Stimulated activated naive CD8-positive, alpha-beta T cell treated with anti-CD3 and anti-CD28 coated beads, Interleukin-15, amount 100 ng/mL, for 72 hours (primary cell): ENCODE measurements at regions not wholly inside any gene's neighbourhood (a gene's known extent, or its start where the extent isn't known, plus 50 kb on each side); places are given as distances from the start of the nearest gene placed in this dataset.
"Not testable (repeated sequence)": the region's sequence is repeated elsewhere in the genome, so short reads cannot be mapped to it uniquely, and the experiment has no call there.

Experiments used
- ATAC-seq: fragments of 150-1000 bp; cut with Tn5 transposase; 2 replicates; pipeline ENCODE4 v1.10.0; 2021; ENCODE audit warnings: mild to moderate bottlenecking, moderate library complexity
- DNase-seq, 2 donors: peaks; one replicate each; pipeline ENCODE4 v3.0.0; 2021 to 2022
- H3K27ac Mint-ChIP-seq, 2 donors: one replicate each; pipeline ENCODE4 v1.8.0; 2022; ENCODE audit warnings: mild to moderate bottlenecking in 2 of 2, mixed read lengths in 2 of 2, moderate library complexity in 2 of 2
- H3K27me3 Mint-ChIP-seq: one replicate; pipeline ENCODE4 v1.8.0; 2022; ENCODE audit warnings: mixed read lengths
- H3K4me1 Mint-ChIP-seq: one replicate; pipeline ENCODE4 v1.8.0; 2022; ENCODE audit warnings: mild to moderate bottlenecking, mixed read lengths
- H3K4me3 Mint-ChIP-seq, 2 donors: one replicate each; pipeline ENCODE4 v1.8.0; 2022; ENCODE audit warnings: mild to moderate bottlenecking in 2 of 2, mixed read lengths in 2 of 2, moderate library complexity in 1 of 2
- H3K9me3 Mint-ChIP-seq, 2 donors: one replicate each; pipeline ENCODE4 v1.8.0; 2022; ENCODE audit warnings: mixed read lengths in 2 of 2

- Mint-ChIP-seq H3K27me3 (peaks cover 35% of the 10 kb centered on the region), H3K4me1 (peaks cover 21% of the 10 kb centered on the region), H3K27ac (no peak overlapping the region), H3K4me3 (no peak overlapping the region), H3K9me3 (no peaks in the 10 kb centered on the region)
- DNase-seq (no peak), ATAC-seq (no peak)
Measured at GRCh38 chr13:50154697-50155096, 139.5 kb downstream of the KCNRG start.

GRCh38 chr13:50156140-50156539, 140.9 kb downstream of the KCNRG start:
- no peak for DNase-seq
- ATAC-seq, result no peak
- peaks cover 21% of the 10 kb centered on the region for H3K4me1 Mint-ChIP-seq
- no peak overlapping the region for H3K4me3 Mint-ChIP-seq
- H3K27me3 Mint-ChIP-seq, result peaks cover 35% of the 10 kb centered on the region
- no peaks in the 10 kb centered on the region for H3K9me3 Mint-ChIP-seq
- H3K27ac Mint-ChIP-seq, result no peak overlapping the region

- DNase-seq (no peak), ATAC-seq (no peak)
- H3K4me3 Mint-ChIP-seq, result no peak overlapping the region
- H3K27me3 Mint-ChIP-seq, result peaks cover 30% of the 10 kb centered on the region
- no peaks in the 10 kb centered on the region for H3K9me3 Mint-ChIP-seq
- no peak overlapping the region for H3K27ac Mint-ChIP-seq
- peaks cover 17% of the 10 kb centered on the region for H3K4me1 Mint-ChIP-seq
Measured at GRCh38 chr13:50156561-50157127, 141.4 kb downstream of the KCNRG start.

GRCh38 chr13:50158385-50159165, 143.3 kb downstream of the KCNRG start:
- Mint-ChIP-seq H3K4me3 (no peak overlapping the region), H3K27ac (no peak overlapping the region), H3K4me1 (no peaks in the 10 kb centered on the region), H3K9me3 (no peaks in the 10 kb centered on the region), H3K27me3 (peaks cover 30% of the 10 kb centered on the region)
- ATAC-seq, result no peak
- DNase-seq, result no peak

DNA sequence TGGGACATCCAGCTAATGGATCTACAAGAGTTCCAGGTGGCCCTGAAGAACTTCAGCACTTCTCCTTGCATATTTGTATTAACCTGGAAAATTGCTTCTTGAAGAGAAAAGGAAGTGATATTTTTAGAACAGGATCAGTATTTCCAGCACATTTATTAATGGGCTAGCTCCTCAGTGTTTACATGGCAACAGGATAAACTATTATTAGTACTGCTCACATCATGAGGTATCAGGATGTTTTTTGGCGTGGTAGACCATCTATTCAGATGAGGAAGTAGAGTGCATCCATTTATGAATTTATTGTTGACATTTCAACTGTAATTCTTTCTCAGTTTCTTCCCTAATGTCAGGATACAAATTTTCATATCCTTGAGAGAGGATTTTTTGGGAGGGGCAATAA, 144.4 kb downstream of the KCNRG start:
- H3K4me3 Mint-ChIP-seq, result no peak overlapping the region
- H3K4me1 Mint-ChIP-seq, result no peaks in the 10 kb centered on the region
- H3K27me3 Mint-ChIP-seq, result peaks cover 30% of the 10 kb centered on the region

DNA sequence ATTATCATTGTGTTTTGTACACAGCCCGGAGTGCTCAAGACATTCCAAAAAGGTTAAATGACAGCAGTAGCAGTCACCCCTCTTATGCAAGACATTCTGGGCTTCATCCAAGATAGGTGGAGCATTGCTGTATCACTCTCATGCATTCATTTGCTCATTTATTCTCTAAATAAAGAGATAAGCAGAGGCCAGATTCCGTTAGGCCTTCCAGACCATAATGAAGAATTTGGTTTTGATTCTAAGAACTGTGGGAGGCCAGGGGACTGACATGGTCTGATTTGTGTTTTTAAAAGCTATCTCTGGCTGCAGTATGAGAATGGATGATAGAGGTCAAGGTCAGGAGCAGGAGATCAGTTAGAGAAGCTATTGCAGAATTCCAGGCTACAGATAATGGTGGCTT, 145.8 kb downstream of the KCNRG start:
- Mint-ChIP-seq H3K27ac (no peak overlapping the region), H3K4me1 (no peaks in the 10 kb centered on the region), H3K9me3 (peaks cover 0 to under 1% of the 10 kb centered on the region in 2 donors), H3K27me3 (peaks cover 30% of the 10 kb centered on the region), H3K4me3 (no peak overlapping the region)
- no peak for DNase-seq
- no peak for ATAC-seq

More for the DNA sequence above, 144.4 kb downstream of the KCNRG start:
- Mint-ChIP-seq H3K27ac (no peak overlapping the region), H3K9me3 (no peaks in the 10 kb centered on the region)
- ATAC-seq (no peak), DNase-seq (no peak)

GRCh38 chr13:50162001-50162400, 146.8 kb downstream of the KCNRG start:
- no peak overlapping the region for H3K27ac Mint-ChIP-seq
- DNase-seq (no peak), ATAC-seq (no peak)
- no peak overlapping the region for H3K4me3 Mint-ChIP-seq
- peaks cover 0 to 4% of the 10 kb centered on the region in 2 donors for H3K9me3 Mint-ChIP-seq
- H3K4me1 Mint-ChIP-seq, result no peaks in the 10 kb centered on the region
- peaks cover 24% of the 10 kb centered on the region for H3K27me3 Mint-ChIP-seq

- Mint-ChIP-seq H3K4me1 (peaks cover 3% of the 10 kb centered on the region), H3K4me3 (no peak overlapping the region), H3K9me3 (peaks cover 0 to 4% of the 10 kb centered on the region in 2 donors), H3K27me3 (peaks cover 22% of the 10 kb centered on the region), H3K27ac (no peak overlapping the region)
- DNase-seq (no peak), ATAC-seq (no peak)
Measured at GRCh38 chr13:50162567-50162966, 147.3 kb downstream of the KCNRG start.

DNA sequence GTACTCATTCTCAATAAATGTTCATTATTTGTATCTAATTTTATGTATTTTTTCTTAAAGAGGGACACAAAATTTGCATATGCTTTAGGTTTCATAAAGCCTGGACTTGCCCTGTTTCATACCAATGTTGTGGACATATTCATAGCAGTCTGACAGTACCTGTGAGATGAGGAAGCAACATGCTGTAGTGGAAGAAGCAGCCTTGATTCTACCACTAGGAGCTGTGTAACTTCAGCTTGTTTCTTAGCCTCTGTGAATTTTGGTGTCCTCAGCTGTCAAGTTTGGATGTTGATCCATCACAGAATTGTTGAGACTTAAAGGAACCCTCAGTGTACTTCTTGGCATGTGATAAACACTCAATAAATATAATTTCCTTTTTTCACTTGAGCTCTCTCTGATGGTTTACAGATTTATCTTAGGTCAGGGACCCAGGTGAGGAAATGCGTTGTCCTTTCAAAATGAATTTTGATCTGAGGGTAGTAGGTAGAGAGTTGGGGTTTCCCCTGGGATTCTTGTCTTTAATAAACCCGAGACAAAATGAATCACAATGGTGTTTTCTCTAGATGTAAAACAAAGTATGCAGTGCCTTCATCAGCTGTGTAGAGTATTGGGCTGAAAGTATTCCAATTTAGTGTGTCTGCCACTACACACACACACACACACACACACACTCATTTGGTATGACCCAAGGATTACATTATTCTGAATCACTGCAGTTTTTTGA, 152.1 kb downstream of the KCNRG start:
- DNase-seq, result no peak
- Mint-ChIP-seq H3K9me3 (peaks cover 0 to 4% of the 10 kb centered on the region in 2 donors), H3K27me3 (no peaks in the 10 kb centered on the region), H3K4me3 (no peak overlapping the region), H3K27ac (no peak overlapping the region), H3K4me1 (peaks cover 7% of the 10 kb centered on the region)
- peak; percentile 97 for ATAC-seq

DNA sequence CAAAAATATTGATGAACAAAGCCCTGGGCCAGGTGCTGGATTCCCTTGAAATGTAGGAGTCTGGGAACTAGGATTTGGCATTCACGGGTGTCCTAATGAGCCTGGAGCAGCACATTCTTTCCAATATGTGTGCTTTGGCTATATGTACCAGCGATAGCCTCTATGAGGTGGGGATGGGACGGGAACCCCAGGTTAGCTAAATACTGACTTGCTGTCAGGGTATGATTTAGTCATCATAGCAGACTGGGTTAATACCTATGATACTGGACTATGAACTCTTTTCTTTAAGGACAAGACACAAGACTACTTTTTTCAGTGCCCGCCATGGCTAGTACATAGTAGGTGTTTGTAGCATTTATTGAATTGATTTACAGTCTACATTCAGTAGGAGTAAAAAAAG, 152.7 kb downstream of the KCNRG start:
- no peaks in the 10 kb centered on the region for H3K27me3 Mint-ChIP-seq
- peaks cover 0 to 4% of the 10 kb centered on the region in 2 donors for H3K9me3 Mint-ChIP-seq
- ATAC-seq (peak; percentile 56), DNase-seq (no peak)
- H3K4me1 Mint-ChIP-seq, result peaks cover 7% of the 10 kb centered on the region
- H3K4me3 Mint-ChIP-seq, result no peak overlapping the region
- H3K27ac Mint-ChIP-seq, result no peak overlapping the region

DNA sequence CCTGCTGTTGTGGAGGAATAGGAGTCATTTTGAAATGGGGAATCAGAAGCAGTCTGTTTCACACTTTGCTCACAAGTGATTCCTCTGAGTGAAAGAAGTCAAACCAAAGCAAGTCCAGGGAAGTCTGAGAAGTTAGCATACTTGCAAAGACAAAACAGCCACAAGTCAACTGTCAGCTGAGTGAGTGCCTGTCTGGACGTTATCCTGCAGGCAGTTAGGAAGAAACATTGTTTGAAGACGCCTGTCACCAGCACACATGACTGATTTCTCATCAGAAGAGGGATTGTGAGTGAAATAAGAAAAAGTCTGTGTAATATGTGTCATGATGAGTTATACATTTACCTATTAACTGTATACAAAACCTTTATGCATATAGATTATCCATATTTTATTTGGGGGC, 153.5 kb downstream of the KCNRG start:
- H3K4me3 Mint-ChIP-seq, result no peak overlapping the region
- H3K9me3 Mint-ChIP-seq, result peaks cover 0 to 4% of the 10 kb centered on the region in 2 donors
- no peak for DNase-seq
- no peaks in the 10 kb centered on the region for H3K27me3 Mint-ChIP-seq
- no peak for ATAC-seq
- H3K4me1 Mint-ChIP-seq, result peaks cover 7% of the 10 kb centered on the region
- no peak overlapping the region for H3K27ac Mint-ChIP-seq

- H3K27ac Mint-ChIP-seq, result no peak overlapping the region
- peaks cover 8 to 9% of the 10 kb centered on the region in 2 donors for H3K9me3 Mint-ChIP-seq
- H3K4me1 Mint-ChIP-seq, result peaks cover 7% of the 10 kb centered on the region
- no peaks in the 10 kb centered on the region for H3K27me3 Mint-ChIP-seq
- DNase-seq (no peak), ATAC-seq (no peak)
- H3K4me3 Mint-ChIP-seq, result no peak overlapping the region
Measured at GRCh38 chr13:50170447-50171037, 155.3 kb downstream of the KCNRG start.

DNA sequence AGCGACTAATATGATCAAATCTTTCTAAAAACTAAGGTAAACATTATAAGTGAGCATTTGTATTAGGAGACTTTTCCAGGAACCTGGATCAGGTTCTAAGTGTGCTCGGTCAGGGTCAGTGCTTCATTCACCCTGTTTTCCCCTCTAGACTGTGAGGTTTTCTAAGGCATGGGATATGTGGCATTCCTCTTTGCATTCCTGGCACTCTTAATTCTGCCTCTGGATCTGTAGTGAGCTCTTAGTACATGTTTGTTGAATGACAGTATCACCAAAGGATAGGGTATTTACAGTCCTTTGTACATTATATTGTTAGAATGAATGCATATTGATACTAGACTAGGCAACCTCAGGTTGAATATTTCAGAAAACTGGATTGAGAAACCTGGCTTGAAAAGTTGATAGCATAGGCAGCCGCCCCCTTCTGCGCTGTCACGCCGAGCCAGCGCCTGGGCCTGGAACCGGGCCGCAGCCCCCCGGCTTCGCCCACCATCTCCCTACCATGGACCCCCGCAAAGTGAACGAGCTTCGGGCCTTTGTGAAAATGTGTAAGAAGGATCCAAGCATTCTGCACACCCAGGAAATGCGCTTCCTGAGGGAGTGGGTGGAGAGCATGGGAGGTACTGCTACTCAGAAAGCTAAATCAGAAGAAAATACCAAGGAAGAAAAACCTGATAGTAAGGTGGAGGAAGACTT, 156.5 kb downstream of the KCNRG start:
- ATAC-seq (no peak), DNase-seq (no peak)
- Mint-ChIP-seq H3K27ac (peak overlapping the region in 1 of 2 donors; percentile 46), H3K9me3 (peaks cover 5 to 8% of the 10 kb centered on the region in 2 donors), H3K4me3 (no peak overlapping the region), H3K27me3 (no peaks in the 10 kb centered on the region), H3K4me1 (peaks cover 7% of the 10 kb centered on the region)

GRCh38 chr13:50173045-50173444, 157.8 kb downstream of the KCNRG start:
- not testable (repeated sequence) for H3K27ac Mint-ChIP-seq, H3K9me3 Mint-ChIP-seq, H3K27me3 Mint-ChIP-seq, H3K4me3 Mint-ChIP-seq, ATAC-seq, DNase-seq, H3K4me1 Mint-ChIP-seq

DNA sequence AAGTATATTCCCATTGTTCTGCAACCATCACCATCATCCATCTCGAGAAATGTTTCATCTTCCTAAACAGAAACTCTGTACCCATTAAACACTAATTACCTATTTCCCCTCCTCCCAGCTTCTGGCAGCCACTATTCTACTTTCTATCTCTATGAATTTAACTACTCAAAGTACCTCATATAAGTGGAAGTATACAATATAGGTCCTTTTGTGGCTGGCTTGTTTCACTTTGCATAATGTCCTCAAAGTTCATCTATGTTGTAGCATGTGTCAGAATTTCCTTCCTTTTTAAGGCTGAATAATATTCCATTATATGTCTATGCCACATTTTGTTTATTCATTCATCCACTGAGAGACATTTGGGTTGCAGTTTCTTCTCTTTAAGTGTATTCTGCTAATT, 159.4 kb downstream of the KCNRG start:
- Mint-ChIP-seq H3K27ac (no peak overlapping the region), H3K4me1 (no peaks in the 10 kb centered on the region), H3K27me3 (no peaks in the 10 kb centered on the region), H3K9me3 (peaks cover 5 to 8% of the 10 kb centered on the region in 2 donors), H3K4me3 (no peak overlapping the region)
- ATAC-seq, result no peak
- no peak for DNase-seq
